ENCODE measurements at regions not wholly inside any gene's neighbourhood (a gene's known extent, or its start where the extent isn't known, plus 50 kb on each side); places are given as distances from the start of the nearest gene placed in this dataset.
"Not testable (repeated sequence)": the region's sequence is repeated elsewhere in the genome, so short reads cannot be mapped to it uniquely, and the experiment has no call there.

DNA sequence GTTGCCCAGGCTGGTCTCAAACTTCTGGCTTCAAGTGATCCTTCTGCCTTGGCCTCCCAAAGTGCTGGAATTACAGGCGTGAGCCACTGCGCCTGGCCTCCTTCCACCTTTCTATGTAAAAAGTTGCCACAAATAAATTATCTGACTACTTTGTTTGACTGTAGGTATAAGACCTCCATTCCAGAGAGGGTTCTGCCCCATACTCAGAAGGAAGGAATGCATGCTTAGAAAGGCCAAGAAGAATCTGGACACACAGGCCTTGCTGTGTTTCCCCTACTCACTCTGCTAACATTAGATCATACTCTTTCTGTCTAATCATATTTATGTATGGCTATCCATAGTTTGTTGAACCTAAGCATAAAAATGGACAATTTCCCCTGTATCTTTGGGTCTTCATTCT is 53.0 kb upstream of the SMCO4 start:
- TF ChIP-seq, protein P1, sequence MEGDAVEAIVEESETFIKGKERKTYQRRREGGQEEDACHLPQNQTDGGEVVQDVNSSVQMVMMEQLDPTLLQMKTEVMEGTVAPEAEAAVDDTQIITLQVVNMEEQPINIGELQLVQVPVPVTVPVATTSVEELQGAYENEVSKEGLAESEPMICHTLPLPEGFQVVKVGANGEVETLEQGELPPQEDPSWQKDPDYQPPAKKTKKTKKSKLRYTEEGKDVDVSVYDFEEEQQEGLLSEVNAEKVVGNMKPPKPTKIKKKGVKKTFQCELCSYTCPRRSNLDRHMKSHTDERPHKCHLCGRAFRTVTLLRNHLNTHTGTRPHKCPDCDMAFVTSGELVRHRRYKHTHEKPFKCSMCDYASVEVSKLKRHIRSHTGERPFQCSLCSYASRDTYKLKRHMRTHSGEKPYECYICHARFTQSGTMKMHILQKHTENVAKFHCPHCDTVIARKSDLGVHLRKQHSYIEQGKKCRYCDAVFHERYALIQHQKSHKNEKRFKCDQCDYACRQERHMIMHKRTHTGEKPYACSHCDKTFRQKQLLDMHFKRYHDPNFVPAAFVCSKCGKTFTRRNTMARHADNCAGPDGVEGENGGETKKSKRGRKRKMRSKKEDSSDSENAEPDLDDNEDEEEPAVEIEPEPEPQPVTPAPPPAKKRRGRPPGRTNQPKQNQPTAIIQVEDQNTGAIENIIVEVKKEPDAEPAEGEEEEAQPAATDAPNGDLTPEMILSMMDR (conservative IDR thresholded peaks at IDR 0.05 in 1 of 2, IDR thresholded peaks at IDR 0.05 in 1 of 2; ENCODE audit: extremely low read depth in 1 of 2, insufficient read depth in 1 of 2, low read depth in 1 of 2, low read length in 2 of 2), result not testable (repeated sequence)
- TF ChIP-seq EZH2 (IDR thresholded peaks at IDR 0.05; ENCODE audit: borderline replicate concordance, low read length), result not testable (repeated sequence)

All from mammary epithelial cell (primary cell).